ENCODE measurements at regions not wholly inside any gene's neighbourhood (a gene's known extent, or its start where the extent isn't known, plus 50 kb on each side); places are given as distances from the start of the nearest gene placed in this dataset.
"Not testable (repeated sequence)": the region's sequence is repeated elsewhere in the genome, so short reads cannot be mapped to it uniquely, and the experiment has no call there.

GRCh38 chr14:105734241-105734640, 207.9 kb downstream of the TMEM121 start:
- not testable (repeated sequence) for DNase-seq (ENCODE audit: low spot score)

GRCh38 chr14:105736331-105736730, 209.9 kb downstream of the TMEM121 start:
- not testable (repeated sequence) for DNase-seq (ENCODE audit: low spot score)

GRCh38 chr14:105737504-105738246, 211.3 kb downstream of the TMEM121 start:
- no peak for DNase-seq (ENCODE audit: low spot score)

- DNase-seq (ENCODE audit: low spot score): no peak
Measured at GRCh38 chr14:105738638-105739037, 212.3 kb downstream of the TMEM121 start.

GRCh38 chr14:105739331-105740102, 213.1 kb downstream of the TMEM121 start:
- no peak for DNase-seq (ENCODE audit: low spot score)

- DNase-seq (ENCODE audit: low spot score): not testable (repeated sequence)
Measured at GRCh38 chr14:105740272-105740671, 213.9 kb downstream of the TMEM121 start.

GRCh38 chr14:105740961-105741360, 214.6 kb downstream of the TMEM121 start:
- DNase-seq (ENCODE audit: low spot score): not testable (repeated sequence)

GRCh38 chr14:105741707-105742530, 215.5 kb downstream of the TMEM121 start:
- not testable (repeated sequence) for DNase-seq (ENCODE audit: low spot score)

GRCh38 chr14:105742531-105742848, 216.1 kb downstream of the TMEM121 start:
- no peak for DNase-seq (ENCODE audit: low spot score)

GRCh38 chr14:105742904-105743701, 216.7 kb downstream of the TMEM121 start:
- not testable (repeated sequence) for DNase-seq (ENCODE audit: low spot score)

GRCh38 chr14:105744213-105744787, 217.9 kb downstream of the TMEM121 start:
- DNase-seq (ENCODE audit: low spot score): not testable (repeated sequence)

GRCh38 chr14:105745433-105746123, 219.2 kb downstream of the TMEM121 start:
- DNase-seq (ENCODE audit: low spot score): no peak

GRCh38 chr14:105746124-105746514, 219.7 kb downstream of the TMEM121 start:
- no peak for DNase-seq (ENCODE audit: low spot score)

GRCh38 chr14:105746800-105747502, 220.6 kb downstream of the TMEM121 start:
- DNase-seq (ENCODE audit: low spot score): not testable (repeated sequence)

GRCh38 chr14:105747503-105748203, 221.3 kb downstream of the TMEM121 start:
- not testable (repeated sequence) for DNase-seq (ENCODE audit: low spot score)

GRCh38 chr14:105748204-105748578, 221.8 kb downstream of the TMEM121 start:
- DNase-seq (ENCODE audit: low spot score): no peak

GRCh38 chr14:105748710-105749109, 222.3 kb downstream of the TMEM121 start:
- DNase-seq (ENCODE audit: low spot score): not testable (repeated sequence)

GRCh38 chr14:105749870-105750541, 223.6 kb downstream of the TMEM121 start:
- DNase-seq (ENCODE audit: low spot score): not testable (repeated sequence)

- not testable (repeated sequence) for DNase-seq (ENCODE audit: low spot score)
Measured at GRCh38 chr14:105751291-105751751, 224.9 kb downstream of the TMEM121 start.

Measured in CD4-positive, alpha-beta T cell treated with Interleukin-6 at 100 ng/mL for 8 hours (primary cell).